Activated naive CD4-positive, alpha-beta T cell treated with anti-CD3 and anti-CD28 coated beads for 36 hours (primary cell): ENCODE measurements at regions not wholly inside any gene's neighbourhood (a gene's known extent, or its start where the extent isn't known, plus 50 kb on each side); places are given as distances from the start of the nearest gene placed in this dataset.
"Not testable (repeated sequence)": the region's sequence is repeated elsewhere in the genome, so short reads cannot be mapped to it uniquely, and the experiment has no call there.

Source experiments
- CTCF ChIA-PET: fragments of 350-600 bp; sonication (Branson Sonifier 250); formaldehyde crosslinking; loops from one replicate; lab custom pipeline; 2021; ENCODE audit warnings: antibody characterized with exemption; lab: Charles Lee
- DNase-seq: peaks from one replicate; pipeline ENCODE4 v3.0.0-alpha.2; 2020
- H3K27ac Mint-ChIP-seq: one replicate; pipeline ENCODE4 v1.8.0; 2021; ENCODE audit warnings: mild to moderate bottlenecking, mixed read lengths
- H3K27me3 Mint-ChIP-seq: one replicate; pipeline ENCODE4 v1.8.0; 2021; ENCODE audit warnings: low read depth, mixed read lengths
- H3K36me3 Mint-ChIP-seq: one replicate; pipeline ENCODE4 v1.8.0; 2021; ENCODE audit warnings: low read depth, mixed read lengths
- H3K4me1 Mint-ChIP-seq: one replicate; pipeline ENCODE4 v1.8.0; 2021; ENCODE audit warnings: low read depth, mixed read lengths
- H3K4me3 Mint-ChIP-seq: one replicate; pipeline ENCODE4 v1.8.0; 2021; ENCODE audit warnings: mild to moderate bottlenecking, moderate library complexity, mixed read lengths
- H3K9me3 Mint-ChIP-seq: one replicate; pipeline ENCODE4 v1.8.0; 2021; ENCODE audit warnings: mixed read lengths
- intact Hi-C: fragments of 100-400 bp; cut with micrococcal nuclease; formaldehyde crosslinking; loops from one replicate; pipeline ENCODE4 v1.15.1; 2023

DNA sequence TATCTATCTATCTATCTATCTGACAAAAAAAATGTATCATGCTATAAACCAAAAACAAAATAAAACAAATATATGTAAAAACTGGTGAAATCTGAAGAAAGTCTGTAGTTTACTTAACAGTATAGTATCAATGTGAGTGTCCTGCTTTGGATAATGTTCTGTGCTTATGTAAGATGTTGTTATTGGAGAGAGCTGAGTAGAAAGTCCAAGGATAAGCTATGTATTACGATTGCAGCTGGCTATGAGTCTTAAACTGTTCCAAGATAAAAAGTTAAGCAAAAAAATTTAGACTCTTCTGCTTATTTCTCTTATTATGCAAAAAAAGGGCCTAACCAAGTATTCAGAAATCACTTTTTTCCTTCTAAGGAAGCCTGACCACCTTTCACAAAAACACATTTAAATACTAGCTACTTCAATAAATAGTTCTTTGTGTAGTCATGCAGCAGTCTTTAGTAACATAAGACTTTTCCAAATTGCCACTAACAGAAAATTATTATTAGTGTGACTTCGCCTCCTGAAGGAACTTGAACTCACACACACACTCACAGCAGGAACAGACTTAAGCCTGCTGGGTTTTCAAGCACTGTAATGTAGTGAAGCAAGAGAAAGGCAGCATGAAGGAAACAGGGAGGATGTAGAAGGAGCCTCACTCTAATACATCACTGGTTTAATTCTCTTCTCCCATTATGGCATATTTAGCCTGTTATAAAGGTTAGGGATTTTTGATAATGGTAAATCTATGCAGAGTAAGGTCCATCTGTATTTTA lies 265.8 kb upstream of the GJE1 start:
- intact Hi-C loops: no loop called here
- Mint-ChIP-seq H3K4me1 (no peaks in the 10 kb centered on the region), H3K9me3 (no peaks in the 10 kb centered on the region), H3K27me3 (no peaks in the 10 kb centered on the region), H3K27ac (no peak overlapping the region), H3K4me3 (no peak overlapping the region), H3K36me3 (no peaks in the 10 kb centered on the region)
- CTCF ChIA-PET: interaction anchor here (0.6 to 0.8 kb wide), 2 partner anchors 45 to 1559 kb away, joined by 3 to 4 read pairs; no protein-coding TSS in a partner anchor
- no peak for DNase-seq

DNA sequence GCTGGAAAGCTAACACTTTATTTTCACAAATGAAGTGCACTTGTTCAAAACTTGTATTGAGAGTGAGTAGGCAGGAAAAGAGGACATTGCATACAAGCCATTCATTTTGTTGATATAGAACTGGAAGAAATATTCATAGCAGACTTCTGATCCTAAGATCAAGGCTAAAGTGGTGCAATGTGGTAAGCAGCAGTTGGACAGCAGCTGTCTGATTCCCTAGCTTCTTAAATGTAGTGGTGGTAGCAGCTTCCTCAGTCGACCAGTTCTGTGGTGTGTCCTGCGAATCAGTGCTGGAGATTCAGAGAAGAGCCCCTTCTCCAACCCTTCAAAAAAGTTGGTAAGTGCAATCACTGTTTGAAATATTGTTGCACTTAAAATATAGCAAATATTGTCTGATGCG lies 281.7 kb upstream of the GJE1 start:
- Mint-ChIP-seq H3K36me3 (no peaks in the 10 kb centered on the region), H3K27ac (no peak overlapping the region), H3K4me1 (peaks cover 34% of the 10 kb centered on the region), H3K9me3 (peaks cover 1% of the 10 kb centered on the region), H3K27me3 (no peaks in the 10 kb centered on the region), H3K4me3 (no peak overlapping the region)
- no peak for DNase-seq
- intact Hi-C loops: no loop called here
- CTCF ChIA-PET: no interaction called here

DNA sequence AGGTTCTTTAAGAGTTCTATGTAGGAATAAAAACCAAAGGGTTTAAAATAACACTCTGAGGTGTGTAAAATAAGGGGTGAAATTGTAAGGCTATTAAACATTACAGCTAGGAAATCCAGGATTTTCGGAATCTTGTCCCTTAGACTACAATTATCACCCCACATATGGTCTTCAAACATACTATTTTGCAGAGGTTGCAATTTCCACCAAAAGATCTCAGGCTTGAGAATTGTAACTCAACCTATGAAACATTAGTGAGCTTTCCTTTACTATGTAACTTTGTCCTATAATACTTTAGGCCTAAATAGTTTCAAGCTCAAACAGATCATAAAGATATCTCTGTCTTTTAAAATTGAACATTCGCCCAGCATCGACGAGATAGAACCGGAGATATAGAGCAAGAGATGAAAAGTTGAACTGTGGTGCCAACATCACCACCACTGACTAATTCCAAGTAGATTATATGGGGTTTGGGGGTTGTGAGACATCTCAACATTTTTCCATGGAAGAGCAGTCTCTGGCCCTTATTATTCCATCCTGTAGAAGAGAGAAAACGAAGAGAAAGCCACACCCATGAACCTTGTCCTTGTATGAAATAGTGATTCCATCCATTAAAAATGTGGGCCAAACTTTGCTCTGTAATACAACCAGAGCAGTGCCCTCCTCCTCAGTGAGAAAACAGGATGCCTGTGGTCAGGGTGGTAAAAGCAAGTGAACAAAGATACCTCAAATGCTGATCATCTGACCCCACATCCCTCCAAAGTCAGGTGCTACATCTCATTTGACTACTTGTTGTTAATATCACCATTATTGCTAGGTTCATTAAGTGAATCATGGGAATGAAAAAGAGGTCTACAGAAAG lies 284.5 kb upstream of the GJE1 start:
- CTCF ChIA-PET: no interaction called here
- intact Hi-C loops: no loop called here
- peak overlapping the region; percentile 39 for H3K27ac Mint-ChIP-seq
- no peaks in the 10 kb centered on the region for H3K36me3 Mint-ChIP-seq
- H3K4me3 Mint-ChIP-seq: no peak overlapping the region
- H3K4me1 Mint-ChIP-seq: peaks cover 36% of the 10 kb centered on the region
- peaks cover 1% of the 10 kb centered on the region for H3K9me3 Mint-ChIP-seq
- no peaks in the 10 kb centered on the region for H3K27me3 Mint-ChIP-seq
- peak; percentile 46 for DNase-seq

DNA sequence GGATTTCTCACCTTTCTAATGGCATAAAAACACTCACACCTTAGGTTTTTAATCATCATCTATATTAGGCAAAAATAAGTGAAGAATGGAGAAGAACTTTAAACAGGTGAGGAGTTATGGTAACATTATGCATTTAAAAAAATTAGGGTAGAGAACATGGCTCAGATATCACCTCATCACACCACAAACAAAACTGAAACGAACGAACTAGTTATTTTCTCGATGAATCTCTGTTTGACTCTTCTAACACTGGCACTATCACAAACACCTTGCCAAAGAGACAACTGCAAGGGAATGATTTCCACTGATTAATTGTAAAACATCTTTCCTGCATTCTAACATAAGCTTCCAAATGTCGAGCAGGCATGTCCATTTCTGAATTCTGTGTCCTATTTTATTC lies 286.1 kb upstream of the GJE1 start:
- Mint-ChIP-seq H3K4me3 (no peak overlapping the region), H3K27ac (no peak overlapping the region), H3K27me3 (no peaks in the 10 kb centered on the region), H3K4me1 (peaks cover 36% of the 10 kb centered on the region), H3K36me3 (no peaks in the 10 kb centered on the region), H3K9me3 (no peaks in the 10 kb centered on the region)
- CTCF ChIA-PET: no interaction called here
- intact Hi-C loops: no loop called here
- no peak for DNase-seq

DNA sequence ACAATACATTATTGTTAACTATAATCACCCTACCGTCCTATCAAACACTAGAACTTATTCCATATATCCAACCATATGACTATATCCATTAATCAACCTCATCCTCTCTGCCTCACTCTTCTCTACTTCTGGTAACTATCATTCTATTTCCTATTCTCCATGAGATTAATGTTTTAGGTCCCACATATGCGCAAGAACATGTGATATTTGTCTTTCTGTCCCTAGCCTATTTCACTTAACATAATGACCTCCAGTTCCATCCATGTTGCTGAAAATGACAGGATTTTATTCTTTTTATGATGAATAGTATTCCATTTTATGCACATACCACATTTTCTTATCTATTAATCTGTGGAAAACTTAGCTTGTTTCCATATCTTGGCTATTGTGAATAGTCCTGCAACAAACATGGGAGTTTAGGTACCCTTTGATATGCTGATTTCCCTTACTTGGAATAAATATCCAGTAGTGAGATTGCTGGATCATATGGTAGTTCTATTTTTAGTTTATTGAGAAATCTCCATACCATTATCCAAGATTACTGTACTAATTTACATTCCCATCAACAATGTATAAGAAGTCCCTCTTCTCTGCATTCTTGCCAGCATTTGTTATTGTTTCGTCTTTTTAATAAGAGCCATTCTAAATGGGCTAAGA lies 289.4 kb upstream of the GJE1 start:
- Mint-ChIP-seq H3K27me3 (no peaks in the 10 kb centered on the region), H3K4me1 (peaks cover 24% of the 10 kb centered on the region), H3K36me3 (no peaks in the 10 kb centered on the region), H3K27ac (no peak overlapping the region), H3K4me3 (no peak overlapping the region), H3K9me3 (no peaks in the 10 kb centered on the region)
- CTCF ChIA-PET: interaction anchor here (0.9 kb wide), 1 partner anchor 12 kb away, joined by 3 read pairs; no protein-coding TSS in a partner anchor
- no peak for DNase-seq
- intact Hi-C loops: no loop called here

DNA sequence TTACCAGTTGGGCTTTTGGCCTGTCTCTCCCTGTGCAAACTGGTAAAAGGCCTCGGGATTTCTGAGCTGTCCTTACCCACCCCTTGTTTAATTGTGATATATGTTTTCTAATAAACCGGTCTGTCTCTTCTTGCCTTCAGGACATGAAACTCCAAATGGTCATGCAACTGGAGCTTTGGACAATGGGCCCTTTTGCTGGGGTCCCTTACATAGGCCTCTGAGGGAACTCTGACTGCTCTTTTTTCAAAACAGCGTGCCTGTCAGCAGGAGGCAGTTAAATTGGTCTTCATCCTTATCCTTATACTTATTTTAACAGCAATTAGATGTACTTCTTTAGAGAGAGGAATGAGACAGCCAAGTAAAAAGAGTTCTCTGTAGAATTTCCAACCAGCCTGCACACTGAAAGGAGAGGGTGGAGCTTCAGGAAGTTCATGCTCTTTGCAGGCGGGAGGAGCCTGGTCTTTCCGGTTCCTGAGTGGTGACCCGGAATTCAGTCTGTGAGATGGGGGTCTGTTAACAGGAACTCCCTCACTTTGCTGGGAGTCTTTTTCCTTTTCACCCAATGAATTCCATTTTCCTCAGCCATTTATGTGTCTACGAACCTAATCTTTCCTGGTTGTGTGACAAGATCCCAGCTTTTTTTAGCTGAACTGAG lies 299.6 kb upstream of the GJE1 start:
- Mint-ChIP-seq H3K36me3 (no peaks in the 10 kb centered on the region), H3K4me3 (no peak overlapping the region), H3K27me3 (no peaks in the 10 kb centered on the region), H3K4me1 (no peaks in the 10 kb centered on the region), H3K9me3 (no peaks in the 10 kb centered on the region), H3K27ac (no peak overlapping the region)
- no peak for DNase-seq
- CTCF ChIA-PET: no interaction called here
- intact Hi-C loops: no loop called here

DNA sequence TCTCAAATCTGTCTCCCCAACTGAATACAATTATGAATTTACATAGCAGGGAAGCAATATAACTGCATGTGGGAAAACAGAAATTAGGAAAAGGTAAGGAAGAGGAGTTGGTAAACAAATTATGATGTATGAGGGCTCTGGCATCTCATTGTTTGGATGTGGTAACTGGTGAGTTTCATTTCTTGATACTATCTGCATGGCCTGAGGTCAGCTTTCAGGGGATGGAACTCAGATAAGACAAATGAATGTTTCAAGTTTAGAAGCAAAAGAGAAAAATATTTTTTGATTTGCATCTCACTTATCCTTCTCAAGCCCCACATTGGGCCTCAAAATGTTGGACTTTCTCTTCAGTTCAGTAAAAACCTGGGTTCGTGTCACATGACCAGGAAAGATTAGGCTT lies 302.2 kb upstream of the GJE1 start:
- Mint-ChIP-seq H3K27me3 (no peaks in the 10 kb centered on the region), H3K27ac (no peak overlapping the region), H3K36me3 (no peaks in the 10 kb centered on the region), H3K4me1 (no peaks in the 10 kb centered on the region), H3K4me3 (no peak overlapping the region), H3K9me3 (no peaks in the 10 kb centered on the region)
- intact Hi-C loops: no loop called here
- no peak for DNase-seq
- CTCF ChIA-PET: no interaction called here

DNA sequence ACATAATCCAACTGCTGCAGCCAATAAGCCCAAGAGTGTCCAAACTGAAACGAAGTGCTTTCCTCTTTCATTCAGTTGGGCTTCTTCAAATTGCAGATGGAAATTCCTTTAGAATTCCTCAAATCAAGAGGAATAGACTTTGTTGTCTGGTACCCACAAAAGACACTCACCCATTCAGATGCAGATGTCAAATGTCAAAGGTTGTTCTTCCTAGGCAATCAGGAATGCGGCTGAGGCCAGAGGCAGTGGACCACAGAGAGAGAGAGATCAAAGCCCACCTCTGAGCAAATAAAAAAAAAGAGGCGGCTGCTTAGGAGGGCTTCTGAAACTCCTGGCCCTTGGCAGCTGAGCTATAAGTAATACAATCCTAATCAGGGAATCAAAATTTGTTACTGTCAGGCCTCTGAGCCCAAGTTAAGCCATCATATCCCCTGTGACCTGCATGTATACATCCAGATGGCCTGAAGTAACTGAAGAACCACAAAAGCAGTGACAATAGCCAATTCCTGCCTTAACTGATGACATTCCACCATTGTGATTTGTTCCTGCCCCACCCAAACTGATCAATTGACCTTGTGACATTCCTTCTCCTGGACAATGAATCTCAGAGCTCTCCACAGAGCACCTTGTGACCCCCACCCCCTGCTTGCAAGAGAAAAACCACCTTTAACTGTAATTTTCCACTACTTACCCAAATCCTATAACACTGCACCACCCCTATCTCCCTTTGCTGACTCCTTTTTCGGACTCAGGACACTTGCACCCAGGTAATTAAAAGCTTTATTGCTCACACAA lies 303.0 kb upstream of the GJE1 start:
- Mint-ChIP-seq H3K4me3 (no peak overlapping the region), H3K9me3 (no peaks in the 10 kb centered on the region), H3K4me1 (no peaks in the 10 kb centered on the region), H3K27ac (no peak overlapping the region), H3K36me3 (no peaks in the 10 kb centered on the region), H3K27me3 (no peaks in the 10 kb centered on the region)
- CTCF ChIA-PET: no interaction called here
- DNase-seq: no peak
- intact Hi-C loops: no loop called here

DNA sequence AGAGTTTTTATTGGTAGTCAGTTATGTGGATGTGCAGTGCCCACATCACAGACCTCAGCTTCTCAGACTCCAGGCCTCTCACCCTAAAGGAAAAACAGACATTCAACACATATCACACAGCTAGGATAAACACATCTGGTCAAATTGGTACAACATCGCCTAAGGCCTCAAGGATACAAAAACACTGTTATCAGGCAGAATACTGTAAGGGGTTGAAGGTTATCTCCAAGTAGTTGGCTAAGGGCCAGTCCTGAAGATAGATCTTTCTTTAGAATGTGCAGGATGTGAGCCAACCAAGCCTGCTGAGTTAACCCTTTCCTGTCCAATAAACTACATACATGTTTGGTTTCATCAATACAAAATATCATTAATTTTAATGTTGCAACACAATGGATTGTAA lies 308.4 kb upstream of the GJE1 start:
- DNase-seq: no peak
- CTCF ChIA-PET: no interaction called here
- intact Hi-C loops: no loop called here
- H3K27me3 Mint-ChIP-seq: no peaks in the 10 kb centered on the region
- no peaks in the 10 kb centered on the region for H3K4me1 Mint-ChIP-seq
- H3K36me3 Mint-ChIP-seq: no peaks in the 10 kb centered on the region
- H3K27ac Mint-ChIP-seq: no peak overlapping the region
- H3K9me3 Mint-ChIP-seq: peaks cover 8% of the 10 kb centered on the region
- H3K4me3 Mint-ChIP-seq: no peak overlapping the region

DNA sequence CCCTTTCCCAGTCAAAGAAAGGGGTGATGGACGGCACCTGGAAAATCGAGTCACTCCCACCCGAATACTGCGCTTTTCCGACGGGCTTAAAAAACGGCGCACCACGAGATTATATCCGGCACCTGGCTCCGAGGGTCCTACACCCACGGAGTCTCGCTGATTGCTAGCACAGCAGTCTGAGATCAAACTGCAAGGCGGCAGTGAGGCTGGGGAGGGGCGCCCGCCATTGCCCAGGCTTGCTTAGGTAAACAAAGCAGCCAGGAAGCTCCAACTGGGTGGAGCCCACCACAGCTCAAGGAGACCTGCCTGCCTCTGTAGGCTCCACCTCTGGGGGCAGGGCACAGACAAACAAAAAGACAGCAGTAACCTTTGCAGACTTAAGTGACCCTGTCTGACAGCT lies 317.7 kb upstream of the GJE1 start:
- CTCF ChIA-PET, H3K36me3 Mint-ChIP-seq, H3K27ac Mint-ChIP-seq, H3K9me3 Mint-ChIP-seq, intact Hi-C loops, H3K4me1 Mint-ChIP-seq, DNase-seq, H3K27me3 Mint-ChIP-seq, H3K4me3 Mint-ChIP-seq: not testable (repeated sequence)

DNA sequence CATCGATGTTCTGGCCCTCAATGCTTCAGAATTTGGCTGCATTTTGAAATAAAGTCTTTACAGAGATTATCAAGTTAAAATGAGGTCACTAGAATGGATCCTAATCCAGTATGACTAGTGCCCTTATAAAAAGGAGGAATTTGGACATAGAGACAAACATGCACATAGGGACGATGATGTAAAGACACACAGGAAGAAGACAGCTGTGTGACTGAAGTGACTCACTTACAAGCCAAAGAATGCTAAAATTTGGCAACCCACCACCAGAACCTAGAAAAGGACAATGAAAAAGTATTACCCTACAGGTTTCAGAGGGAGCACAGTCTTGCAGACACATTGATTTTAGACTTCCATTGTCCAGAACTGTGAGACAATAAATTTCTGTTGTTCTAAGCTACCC lies 322.8 kb upstream of the GJE1 start:
- intact Hi-C loops: no loop called here
- CTCF ChIA-PET: no interaction called here
- Mint-ChIP-seq H3K27ac (no peak overlapping the region), H3K4me3 (no peak overlapping the region), H3K36me3 (no peaks in the 10 kb centered on the region), H3K9me3 (no peaks in the 10 kb centered on the region), H3K4me1 (no peaks in the 10 kb centered on the region), H3K27me3 (no peaks in the 10 kb centered on the region)
- no peak for DNase-seq

DNA sequence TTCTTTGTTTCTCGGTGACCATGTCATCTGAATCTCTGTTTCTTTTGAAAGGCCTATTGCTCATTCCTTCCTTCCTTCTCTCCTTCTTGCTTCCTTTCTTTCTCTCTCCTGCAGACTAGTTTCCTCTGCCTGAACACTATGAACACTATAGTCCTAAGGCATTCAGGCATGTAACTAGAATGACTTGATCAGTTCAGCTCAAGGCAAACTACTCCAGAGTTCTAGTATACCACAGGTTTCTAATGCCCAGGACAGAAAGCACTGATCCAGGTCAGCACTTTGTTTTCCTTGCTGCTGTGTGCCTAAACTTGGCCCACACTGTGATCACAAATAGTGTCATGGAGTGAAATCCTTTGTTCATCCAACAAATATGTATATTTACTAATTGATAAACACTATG lies 324.1 kb upstream of the GJE1 start:
- intact Hi-C loops: no loop called here
- Mint-ChIP-seq H3K4me3 (no peak overlapping the region), H3K27me3 (no peaks in the 10 kb centered on the region), H3K27ac (no peak overlapping the region), H3K36me3 (no peaks in the 10 kb centered on the region), H3K9me3 (no peaks in the 10 kb centered on the region), H3K4me1 (no peaks in the 10 kb centered on the region)
- no peak for DNase-seq
- CTCF ChIA-PET: no interaction called here
